SK-N-DZ (cell line): ENCODE measurements at regions not wholly inside any gene's neighbourhood (a gene's known extent, or its start where the extent isn't known, plus 50 kb on each side); places are given as distances from the start of the nearest gene placed in this dataset.
"Not testable (repeated sequence)": the region's sequence is repeated elsewhere in the genome, so short reads cannot be mapped to it uniquely, and the experiment has no call there.

Experiments used
- DNase-seq: peaks from one replicate; pipeline ENCODE4 v3.0.0-alpha.2; 2015; ENCODE audit warnings: low spot score

DNA sequence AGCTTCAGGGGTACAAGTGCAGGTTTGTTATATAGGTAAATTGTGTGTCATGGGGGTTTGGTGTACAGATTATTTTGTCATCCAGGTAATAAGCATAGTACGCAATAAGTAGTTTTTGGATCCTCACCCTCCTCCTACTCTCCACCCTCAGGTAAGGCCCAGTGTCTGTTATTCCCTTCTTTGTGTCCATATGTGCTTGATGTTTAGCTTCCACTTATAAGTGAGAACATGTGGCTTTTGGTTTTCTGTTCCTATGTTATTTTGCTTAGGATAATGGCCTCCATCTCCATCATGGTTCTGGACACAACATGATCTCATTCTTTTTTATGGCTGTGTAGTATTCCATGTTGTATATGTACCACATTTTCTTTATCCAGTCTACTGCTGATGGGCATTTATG, 298.4 kb downstream of the LIG4 start:
- not testable (repeated sequence) for DNase-seq

DNA sequence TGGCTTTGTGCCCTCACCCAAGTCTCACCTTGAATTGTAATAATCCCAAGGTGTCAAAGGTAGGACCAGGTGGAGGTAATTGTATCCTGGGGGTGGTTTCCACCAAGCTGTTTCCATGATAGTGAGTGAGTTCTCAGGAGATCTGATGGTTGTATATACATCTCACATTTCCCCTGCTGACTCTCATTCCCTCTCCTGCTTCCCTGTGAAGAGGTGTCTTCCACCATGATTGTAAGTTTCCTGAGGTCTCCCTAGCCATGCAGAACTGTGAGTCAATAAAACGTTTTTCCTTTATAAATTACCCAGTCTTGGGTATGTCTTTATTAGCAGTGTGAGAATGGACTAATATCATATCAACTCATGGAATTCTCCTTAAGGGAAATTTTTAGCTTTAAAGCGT, 302.6 kb downstream of the LIG4 start:
- DNase-seq = no peak

DNA sequence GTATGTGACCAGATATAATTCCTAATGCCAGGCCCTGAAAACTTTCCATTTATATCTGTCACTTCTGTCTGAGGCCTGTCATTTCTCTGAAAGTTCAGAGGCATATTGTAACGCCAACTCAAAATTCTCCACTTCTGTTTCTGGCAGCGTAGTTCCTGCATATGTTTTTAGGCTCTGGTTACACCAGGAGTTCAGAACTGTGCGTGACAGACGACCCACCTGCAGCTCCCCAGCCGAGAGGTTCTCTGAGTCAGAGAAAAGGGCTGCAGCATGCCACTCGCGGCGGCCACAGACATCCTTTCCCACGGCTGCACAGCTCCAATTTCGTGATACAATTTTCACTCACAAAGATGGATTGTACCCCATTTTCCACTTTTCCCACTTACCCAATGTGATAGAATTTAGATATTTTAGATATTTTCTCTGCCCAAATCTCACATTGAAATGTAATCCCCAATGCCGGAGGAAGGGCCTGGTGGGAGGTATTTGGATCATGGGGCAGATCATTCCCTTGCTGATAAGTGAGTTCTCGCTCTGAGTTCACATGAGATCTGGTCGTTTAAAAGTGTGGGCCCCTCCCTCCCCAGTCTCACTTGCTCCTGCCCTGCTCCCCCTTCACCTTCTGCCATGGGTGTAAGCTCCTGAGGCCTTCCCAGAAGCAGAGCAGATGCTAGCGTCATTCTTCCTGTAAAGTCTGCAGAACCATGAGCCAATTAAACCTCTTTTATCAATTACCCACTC, 308.1 kb downstream of the LIG4 start:
- no peak for DNase-seq

DNA sequence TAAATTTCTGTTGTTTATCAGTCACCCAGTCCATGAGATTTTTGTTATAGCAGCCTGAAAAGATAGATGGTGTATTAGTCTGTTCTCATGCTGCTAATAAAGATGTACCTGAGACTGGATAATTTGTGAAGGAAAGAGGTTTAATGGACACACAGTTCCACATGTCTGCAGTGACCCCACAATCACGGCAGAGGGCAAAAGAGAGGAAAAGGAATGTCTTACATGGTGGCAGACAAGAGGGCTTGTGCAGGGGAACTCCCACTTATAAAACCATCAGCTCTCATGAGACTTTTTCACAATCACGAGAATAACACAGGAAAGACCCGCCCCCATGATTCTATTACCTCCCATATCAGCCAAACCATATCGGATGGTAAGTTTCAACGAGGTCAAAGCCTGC, 309.2 kb downstream of the LIG4 start:
- peak; percentile 33 for DNase-seq

DNA sequence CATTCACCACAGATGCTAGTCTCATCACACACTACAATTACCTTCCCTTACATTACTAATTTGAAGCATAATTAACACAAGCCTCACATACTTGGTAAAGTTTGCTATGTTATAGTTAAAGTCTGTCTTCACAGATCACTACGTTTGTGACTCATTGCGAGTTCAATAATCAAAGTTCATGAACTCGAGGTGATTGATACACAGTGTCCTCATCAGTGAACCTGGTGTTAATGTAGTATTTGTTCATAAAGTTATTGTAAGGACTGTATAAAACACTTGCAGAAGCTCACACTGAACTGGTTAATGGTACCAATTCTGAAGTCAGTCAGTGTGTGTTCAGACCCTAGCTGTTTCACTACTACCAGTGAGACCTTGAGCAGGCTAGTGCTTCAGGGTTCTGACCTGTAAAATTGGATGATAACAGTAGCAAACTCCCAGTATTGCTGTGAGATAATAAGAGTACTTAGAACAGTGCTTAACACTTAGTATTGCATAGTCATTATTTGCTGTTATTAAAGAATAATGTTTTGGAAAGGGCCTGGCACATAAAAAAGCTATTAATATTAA, 313.3 kb downstream of the LIG4 start:
- no peak for DNase-seq

DNA sequence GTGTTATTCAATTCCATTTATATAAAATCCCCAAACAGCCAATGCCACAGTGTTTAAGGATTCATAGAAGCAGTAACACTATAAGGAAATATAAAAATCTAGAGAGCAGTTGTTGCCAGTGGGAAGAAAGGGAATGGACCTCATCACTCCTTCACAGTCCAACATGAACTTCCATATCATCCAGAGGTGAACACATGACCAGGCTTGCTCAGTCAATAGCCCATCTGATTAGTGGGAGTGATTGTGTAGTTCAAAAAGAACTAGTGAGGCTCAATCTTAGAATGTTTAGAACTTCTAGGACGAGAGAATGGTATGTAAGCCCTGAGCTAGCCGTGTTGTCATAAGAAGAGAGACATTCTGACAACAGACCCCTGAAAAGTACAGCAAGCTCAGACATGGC, 314.1 kb downstream of the LIG4 start:
- DNase-seq = no peak

DNA sequence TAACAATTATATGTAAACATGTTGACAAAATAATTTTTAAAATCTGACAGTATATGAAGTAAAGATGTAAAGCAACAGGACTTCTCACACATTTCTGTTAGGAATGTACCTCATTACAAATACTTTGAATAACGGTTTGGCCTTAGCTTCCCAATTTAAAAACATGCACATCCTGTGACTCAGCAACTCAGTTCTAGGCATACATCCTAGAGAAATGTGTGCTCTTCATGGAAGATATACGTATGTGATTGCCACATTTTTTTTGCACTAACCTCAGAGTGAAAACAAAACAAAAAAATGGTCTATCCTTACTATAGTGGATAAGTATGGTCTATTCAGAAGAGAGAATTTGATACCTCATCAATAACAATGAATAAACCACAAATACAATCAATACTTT, 314.6 kb downstream of the LIG4 start:
- no peak for DNase-seq

DNA sequence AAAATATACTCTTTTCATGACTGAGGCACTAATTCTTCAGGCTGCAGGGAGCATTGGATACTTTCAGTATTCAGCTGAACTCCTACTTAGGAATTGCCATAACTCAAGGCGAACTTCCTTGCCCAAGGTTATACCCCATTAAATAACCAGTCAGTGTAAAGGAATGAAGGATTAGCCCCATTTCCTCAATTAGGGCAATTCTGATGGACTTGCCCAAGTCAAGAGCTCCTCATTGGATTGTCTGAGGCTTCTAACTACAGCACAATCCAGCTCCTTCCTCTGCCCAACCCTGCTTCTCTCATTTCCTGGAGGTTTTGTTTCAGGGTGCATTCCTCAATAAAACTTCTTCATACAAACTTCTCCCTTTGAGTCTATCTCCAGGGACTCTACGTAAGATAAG, 329.2 kb downstream of the LIG4 start:
- DNase-seq = no peak

DNA sequence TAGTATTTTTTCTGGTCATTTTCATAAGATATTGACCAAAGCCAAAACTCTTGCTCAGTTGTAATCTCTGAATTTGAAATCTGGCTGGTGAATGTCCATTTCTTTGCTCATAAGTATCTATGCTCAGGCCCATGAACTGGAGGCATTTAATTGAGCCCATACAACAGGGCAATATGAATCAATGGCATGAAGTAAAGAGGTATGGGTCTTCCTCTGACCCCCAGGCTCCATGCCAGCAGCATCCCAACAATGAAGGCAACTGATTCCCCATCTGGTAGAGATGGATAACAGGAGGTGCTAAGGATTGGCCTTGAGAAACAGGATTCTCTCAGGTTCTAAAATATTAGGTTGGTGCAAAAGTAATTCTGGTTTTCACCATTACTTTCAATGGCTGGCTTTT, 330.8 kb downstream of the LIG4 start:
- no peak for DNase-seq

DNA sequence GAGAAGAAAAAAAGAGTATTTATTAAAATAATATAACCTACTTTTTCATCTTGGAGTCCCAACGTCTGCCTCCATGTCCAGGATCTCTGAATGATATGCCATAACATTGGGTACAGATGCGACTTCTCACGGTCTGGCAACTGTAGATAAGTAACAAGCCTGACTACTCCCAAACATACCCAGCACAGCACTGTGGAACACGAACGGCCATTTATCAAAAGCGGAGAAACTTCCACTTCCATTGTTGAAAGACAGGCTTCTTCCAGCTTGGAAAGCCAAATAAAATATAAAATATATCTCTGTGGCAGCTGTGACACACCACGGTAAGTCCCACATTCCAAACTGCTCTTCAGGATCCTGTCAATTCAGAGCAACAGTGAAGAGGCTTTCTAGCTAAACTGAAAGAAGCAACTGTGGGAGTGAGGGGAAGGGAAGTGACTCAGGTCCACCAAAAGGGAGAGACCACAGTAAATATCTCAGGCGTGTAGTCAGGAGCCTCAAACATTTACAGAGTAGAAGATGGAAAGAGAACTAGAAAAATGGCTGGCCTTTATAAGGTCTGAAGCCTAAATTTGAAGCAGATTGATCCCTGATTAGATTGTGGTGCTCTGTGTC, 331.7 kb downstream of the LIG4 start:
- DNase-seq = no peak

DNA sequence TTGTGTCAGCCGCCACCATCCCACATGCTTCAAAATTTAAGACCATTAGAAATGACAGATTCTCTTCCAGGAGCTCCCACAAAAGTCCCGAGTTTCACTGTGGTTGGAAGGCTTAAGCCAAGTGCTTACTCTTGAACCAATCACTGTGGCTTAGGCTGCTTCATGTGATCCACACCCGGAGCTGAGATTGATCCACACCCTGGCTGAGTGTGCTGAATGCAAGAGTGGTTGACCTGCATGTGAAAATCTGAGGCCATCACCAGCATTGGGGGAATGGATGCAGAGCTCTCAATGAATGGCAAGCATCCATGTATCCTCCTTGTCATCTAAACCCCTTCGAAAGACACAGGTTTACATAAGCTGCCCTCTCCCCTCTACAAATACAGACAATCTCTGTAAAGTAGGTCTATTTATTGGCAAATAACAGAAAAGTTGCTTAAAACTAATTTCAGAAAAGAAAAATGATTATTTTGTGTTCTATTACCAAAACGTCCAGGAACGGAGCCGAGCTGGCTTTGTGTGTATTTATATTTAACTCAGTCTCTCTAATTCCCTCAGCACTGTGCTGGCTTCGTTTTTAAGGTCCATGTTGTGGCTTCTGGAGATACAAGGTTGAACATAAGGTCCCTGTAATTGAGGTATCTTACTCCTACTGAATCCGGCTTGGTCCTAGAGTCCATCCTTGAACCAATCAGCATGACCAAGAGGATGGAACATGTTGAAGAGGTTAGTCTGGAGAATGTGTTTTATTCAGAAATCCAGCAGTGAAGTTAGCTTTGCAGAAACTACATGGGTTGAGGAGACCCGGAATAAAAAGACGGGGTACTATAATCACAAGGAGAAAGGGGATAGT, 332.4 kb downstream of the LIG4 start:
- no peak for DNase-seq

DNA sequence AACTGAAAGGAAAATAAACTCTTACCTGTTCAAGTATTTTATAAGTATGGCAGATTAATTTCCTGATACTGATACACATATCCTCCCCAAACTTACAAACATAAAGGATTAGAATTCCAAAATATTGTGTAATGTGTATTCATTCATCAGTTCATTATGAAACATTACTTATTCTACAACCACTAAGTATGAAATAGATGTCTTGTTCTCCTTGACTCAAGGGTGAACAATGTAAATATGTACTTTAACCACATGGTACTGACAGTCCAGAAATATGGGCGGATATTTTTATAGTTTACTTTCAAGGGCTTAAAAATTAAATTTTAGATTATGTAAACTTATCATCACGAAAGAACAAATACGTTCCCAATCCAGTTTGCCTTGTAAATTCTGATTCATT, 334.0 kb downstream of the LIG4 start:
- DNase-seq = no peak

DNA sequence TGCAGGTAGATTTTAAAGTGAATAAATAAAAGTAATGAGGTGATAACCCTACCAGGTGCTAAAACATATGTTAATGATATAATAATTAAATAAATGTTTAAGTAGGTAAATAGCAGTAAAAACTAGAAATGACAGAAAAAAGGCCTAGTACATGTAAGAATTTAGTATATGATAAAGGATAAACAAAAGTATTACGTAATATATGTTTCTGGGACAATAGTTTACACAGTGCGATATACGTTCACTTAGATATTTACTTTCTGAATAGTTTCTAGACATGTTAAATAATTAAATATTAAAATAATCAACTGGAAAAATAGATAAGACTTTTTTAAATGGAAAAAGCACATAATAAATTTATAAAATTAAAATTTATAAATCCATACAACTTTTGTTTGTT, 340.9 kb downstream of the LIG4 start:
- DNase-seq = no peak

DNA sequence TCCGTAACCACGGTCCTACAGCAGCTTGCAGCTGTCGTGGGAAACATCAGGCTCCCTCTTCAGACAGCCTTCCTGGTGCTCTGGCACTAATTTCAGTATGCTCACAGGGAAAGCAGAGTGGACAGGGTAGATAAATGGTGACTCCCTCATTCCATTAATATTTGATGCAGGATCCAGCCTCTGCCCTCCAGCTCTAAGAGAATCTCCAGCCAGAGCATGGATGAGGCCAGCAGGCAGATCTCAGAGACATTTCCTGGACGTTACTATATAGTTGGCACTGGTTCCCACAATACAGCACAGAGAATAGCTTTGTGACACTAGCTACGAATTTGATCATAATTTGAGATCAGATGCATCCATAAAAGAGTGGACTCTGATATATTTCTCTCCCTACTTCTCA, 341.4 kb downstream of the LIG4 start:
- no peak for DNase-seq

DNA sequence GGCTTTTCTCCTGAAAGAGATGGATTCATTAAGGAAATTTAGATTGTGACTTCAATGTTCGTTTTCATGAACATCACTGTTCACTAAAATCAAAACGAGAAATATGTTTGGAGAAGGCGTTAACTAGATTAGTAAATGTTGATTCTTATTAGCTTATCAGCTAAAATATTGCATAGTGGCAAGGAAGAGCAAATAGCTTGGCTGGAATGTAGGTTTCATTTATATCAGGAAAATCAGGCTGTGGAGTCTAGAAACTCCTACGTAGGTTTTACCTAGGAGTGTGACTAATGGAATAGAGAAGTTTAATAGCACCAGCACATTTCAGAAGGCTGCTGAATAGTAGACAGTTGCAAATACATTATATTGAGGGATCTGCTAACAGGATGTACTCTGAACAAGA, 344.9 kb downstream of the LIG4 start:
- no peak for DNase-seq

DNA sequence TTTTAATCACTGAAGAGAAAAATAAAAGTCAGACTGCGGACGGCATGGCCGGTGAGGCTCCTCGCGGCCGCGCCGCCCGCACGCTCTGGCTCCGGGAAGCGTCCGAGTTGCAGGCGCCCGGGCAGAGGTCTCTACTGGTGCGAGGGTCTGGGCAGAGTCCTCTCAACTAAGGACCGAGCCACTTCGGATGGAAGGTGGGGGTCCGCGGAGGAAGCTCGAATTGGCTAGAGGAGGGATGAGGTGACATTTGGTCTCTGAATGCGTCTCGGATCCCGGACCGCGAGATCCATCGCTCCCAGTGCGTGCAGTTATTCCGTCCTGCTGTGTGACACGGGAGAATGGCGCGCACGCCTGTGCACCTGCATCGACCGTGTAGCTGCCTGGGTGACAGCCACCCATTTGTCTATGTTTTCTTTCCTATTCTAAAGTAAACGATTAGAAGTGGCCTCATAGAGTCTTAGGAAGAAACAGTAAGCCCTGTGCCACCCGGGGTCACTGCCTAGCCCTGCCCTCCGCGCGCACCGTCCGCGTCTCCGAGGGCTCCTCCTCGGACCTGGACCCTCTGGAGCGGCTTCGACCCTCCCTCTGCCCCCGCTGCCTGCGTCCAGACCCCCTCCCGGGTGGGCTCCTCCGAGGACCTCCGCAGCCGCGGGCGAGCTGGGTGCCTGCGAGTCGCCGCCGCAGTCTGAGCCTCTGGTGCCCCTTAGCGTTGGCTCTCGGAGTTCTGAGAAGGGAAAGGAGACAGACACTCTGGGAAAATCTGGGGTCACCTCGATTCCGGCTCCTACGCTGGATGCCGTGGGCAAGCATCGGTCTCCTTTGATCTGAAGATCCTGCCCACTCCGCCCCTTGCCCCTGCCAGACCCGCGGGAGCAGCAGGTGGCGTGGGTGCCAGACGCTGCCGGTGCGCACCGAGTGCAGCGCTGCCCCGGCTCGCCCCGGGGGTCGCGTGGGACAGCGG, 347.4 kb downstream of the LIG4 start:
- peak; percentile 82 for DNase-seq

DNA sequence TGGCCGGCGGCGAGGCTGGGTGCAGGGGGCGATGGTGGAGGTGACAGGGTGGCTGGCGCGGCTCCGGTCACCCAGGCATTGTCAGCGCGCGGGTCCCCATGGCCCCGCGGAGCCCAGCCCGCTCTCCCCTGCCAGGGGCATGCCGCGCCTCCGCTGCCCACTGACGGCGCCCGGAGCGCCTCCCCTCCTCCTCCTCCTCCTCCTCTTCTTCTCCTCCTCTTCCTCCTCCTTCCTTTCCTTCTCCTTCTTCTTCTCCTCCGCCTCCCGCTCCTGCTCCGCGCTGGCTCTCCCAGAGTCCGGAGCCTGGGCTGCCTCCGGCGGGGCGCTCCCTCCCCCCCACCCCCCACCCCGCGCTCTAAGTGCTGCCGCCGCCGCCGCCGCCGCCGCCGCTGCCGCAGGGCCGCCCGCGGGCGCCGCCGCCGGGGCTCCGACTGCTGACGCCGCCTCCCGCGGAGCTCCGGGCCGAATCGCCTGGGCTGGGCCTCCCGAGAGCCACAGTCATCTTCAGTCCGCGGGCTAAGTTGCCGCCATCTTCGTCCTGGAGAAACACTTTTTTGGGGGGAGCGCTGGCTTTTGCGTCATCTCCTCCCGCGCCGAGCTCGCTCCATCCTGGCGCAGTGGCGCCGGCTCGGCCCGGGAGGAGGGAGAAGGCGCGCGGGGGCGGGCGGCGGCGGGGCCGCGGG, 348.3 kb downstream of the LIG4 start:
- DNase-seq = peak; percentile 53

DNA sequence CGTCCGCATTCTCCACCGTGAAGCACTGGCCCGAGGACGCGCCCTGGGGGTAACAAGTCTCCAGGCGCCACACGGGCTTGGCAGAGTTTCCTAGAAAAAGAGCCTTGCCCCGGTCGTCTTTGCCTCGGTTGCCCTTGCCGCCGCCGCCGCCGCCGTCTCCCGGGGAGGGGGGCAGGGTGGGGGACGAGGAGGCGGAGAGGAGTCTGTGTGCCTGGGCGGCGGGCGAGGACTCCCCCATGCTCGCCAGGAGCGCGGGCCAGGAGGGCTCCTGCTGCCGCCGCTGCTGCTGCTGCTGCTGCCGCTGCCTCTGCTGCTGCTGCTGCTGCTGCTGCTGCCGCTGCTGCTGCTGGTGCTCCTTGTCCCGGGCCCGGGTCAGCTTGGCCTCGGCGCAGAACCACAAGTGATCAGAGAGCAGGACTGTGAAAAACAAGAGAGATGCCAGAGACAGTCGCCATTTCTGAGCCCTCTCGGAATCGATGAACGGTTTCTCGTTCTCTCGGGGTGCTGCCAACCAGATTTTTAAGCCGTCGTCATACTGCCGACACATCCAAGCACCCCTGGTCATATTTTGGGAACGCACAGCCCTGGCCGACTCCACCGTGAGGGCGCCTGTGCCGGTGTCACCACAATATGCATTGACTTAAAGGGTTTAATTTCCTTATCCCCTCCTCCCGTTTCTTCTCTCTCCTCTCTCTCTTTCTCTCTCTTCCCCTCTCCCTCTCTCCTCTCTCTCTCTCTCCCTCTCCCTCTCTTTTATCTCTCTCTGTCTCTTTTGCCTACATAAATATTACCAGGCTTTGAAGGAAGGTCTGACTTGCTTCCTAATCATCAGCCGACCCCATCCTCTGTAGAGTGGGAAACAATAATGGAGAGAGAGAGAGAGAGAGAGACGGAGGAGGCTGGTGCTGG, 349.1 kb downstream of the LIG4 start:
- DNase-seq = peak; percentile 70

DNA sequence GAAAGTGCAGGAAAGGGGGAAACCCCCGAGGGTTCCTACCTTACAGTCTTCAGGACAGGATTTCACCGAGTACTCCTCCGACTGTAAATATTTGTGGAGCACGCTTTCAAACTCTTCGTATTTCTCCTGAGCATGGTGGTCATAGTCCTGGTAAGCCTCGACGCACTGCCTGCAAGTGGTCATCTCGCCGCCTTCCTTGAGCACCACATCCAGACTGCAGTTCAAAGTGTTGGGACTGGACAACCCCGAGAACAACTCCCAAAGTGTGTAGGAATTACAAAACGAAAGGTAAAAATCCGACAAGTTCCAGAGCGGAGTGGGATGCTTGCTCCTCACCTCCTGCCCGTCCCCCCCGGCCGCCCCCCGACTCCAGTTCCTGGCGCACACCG, 349.7 kb downstream of the LIG4 start:
- peak; percentile 61 for DNase-seq

DNA sequence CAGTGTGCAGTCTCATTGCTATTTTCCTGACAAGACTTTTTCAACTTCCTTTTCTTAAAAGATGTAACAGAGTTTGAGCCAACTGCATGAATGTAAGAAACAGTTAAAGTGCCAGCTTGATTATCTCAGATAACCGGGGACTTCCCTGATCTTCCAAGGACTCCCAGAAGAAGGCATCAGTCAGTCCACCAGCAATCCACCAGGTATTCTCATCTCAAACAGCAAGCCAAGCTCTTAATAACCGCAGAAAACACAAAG, 350.1 kb downstream of the LIG4 start:
- DNase-seq = peak; percentile 55
